ENCODE measurements at regions not wholly inside any gene's neighbourhood (a gene's known extent, or its start where the extent isn't known, plus 50 kb on each side); places are given as distances from the start of the nearest gene placed in this dataset.

- H4K20me1 ChIP-seq (replicated peaks; ENCODE audit: insufficient read depth) = no peaks in the 10 kb centered on the region
- H3K27me3 ChIP-seq (ENCODE audit: insufficient read depth) = no peaks in the 10 kb centered on the region
- peaks cover 3% of the 10 kb centered on the region for H3K36me3 Mint-ChIP-seq (ENCODE audit: low read depth)
- H3K27ac Mint-ChIP-seq = no peak overlapping the region
- H3K9me2 ChIP-seq (ENCODE audit: insufficient read depth) = no peaks in the 10 kb centered on the region; the same call in 1 of the 2 replicates
- peak overlapping the region; percentile 8; the same call in 1 of the 2 replicates for H2AFZ ChIP-seq
- H3K27me3 Mint-ChIP-seq (ENCODE audit: insufficient read depth, low read depth, poor library complexity) = no peaks in the 10 kb centered on the region
- no peaks in the 10 kb centered on the region for H3K79me2 ChIP-seq (replicated peaks; ENCODE audit: insufficient read depth)
- H3K36me3 ChIP-seq (ENCODE audit: insufficient read depth) = 0 out of 2 replicates have a peak, but pooled peaks cover 3% of the 10 kb centered on the region
- H3K4me3 Mint-ChIP-seq = no peak overlapping the region
- no peak overlapping the region for H3K4me3 ChIP-seq
- H3F3A ChIP-seq (replicated peaks; ENCODE audit: low read depth) = no peaks in the 10 kb centered on the region
- no peaks in the 10 kb centered on the region for H3K4me1 ChIP-seq (ENCODE audit: insufficient read depth)
- H3K4me2 ChIP-seq = no peak overlapping the region
- ATAC-seq = no peak
- no peak for DNase-seq (ENCODE audit: low spot score)
- H3K27ac ChIP-seq (ENCODE audit: low read depth) = no peak overlapping the region
- TF ChIP-seq CREB1 (CRISPR knock-in tag; IDR thresholded peaks at IDR 0.05; ENCODE audit: low read depth) = no peak
- no peak for TF ChIP-seq STAT1 (IDR thresholded peaks at IDR 0.05; ENCODE audit: unreplicated experiment)
- TF ChIP-seq ZNF114 (CRISPR knock-in tag; IDR thresholded peaks at IDR 0.05) = no peak
- TF ChIP-seq, protein P1, sequence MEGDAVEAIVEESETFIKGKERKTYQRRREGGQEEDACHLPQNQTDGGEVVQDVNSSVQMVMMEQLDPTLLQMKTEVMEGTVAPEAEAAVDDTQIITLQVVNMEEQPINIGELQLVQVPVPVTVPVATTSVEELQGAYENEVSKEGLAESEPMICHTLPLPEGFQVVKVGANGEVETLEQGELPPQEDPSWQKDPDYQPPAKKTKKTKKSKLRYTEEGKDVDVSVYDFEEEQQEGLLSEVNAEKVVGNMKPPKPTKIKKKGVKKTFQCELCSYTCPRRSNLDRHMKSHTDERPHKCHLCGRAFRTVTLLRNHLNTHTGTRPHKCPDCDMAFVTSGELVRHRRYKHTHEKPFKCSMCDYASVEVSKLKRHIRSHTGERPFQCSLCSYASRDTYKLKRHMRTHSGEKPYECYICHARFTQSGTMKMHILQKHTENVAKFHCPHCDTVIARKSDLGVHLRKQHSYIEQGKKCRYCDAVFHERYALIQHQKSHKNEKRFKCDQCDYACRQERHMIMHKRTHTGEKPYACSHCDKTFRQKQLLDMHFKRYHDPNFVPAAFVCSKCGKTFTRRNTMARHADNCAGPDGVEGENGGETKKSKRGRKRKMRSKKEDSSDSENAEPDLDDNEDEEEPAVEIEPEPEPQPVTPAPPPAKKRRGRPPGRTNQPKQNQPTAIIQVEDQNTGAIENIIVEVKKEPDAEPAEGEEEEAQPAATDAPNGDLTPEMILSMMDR (conservative IDR thresholded peaks at IDR 0.05; ENCODE audit: low read depth in 2 of 2) = no peak
- TF ChIP-seq EZH2 (IDR thresholded peaks at IDR 0.05; ENCODE audit: low read depth, unreplicated experiment) = no peak
- TF ChIP-seq, protein P2, sequence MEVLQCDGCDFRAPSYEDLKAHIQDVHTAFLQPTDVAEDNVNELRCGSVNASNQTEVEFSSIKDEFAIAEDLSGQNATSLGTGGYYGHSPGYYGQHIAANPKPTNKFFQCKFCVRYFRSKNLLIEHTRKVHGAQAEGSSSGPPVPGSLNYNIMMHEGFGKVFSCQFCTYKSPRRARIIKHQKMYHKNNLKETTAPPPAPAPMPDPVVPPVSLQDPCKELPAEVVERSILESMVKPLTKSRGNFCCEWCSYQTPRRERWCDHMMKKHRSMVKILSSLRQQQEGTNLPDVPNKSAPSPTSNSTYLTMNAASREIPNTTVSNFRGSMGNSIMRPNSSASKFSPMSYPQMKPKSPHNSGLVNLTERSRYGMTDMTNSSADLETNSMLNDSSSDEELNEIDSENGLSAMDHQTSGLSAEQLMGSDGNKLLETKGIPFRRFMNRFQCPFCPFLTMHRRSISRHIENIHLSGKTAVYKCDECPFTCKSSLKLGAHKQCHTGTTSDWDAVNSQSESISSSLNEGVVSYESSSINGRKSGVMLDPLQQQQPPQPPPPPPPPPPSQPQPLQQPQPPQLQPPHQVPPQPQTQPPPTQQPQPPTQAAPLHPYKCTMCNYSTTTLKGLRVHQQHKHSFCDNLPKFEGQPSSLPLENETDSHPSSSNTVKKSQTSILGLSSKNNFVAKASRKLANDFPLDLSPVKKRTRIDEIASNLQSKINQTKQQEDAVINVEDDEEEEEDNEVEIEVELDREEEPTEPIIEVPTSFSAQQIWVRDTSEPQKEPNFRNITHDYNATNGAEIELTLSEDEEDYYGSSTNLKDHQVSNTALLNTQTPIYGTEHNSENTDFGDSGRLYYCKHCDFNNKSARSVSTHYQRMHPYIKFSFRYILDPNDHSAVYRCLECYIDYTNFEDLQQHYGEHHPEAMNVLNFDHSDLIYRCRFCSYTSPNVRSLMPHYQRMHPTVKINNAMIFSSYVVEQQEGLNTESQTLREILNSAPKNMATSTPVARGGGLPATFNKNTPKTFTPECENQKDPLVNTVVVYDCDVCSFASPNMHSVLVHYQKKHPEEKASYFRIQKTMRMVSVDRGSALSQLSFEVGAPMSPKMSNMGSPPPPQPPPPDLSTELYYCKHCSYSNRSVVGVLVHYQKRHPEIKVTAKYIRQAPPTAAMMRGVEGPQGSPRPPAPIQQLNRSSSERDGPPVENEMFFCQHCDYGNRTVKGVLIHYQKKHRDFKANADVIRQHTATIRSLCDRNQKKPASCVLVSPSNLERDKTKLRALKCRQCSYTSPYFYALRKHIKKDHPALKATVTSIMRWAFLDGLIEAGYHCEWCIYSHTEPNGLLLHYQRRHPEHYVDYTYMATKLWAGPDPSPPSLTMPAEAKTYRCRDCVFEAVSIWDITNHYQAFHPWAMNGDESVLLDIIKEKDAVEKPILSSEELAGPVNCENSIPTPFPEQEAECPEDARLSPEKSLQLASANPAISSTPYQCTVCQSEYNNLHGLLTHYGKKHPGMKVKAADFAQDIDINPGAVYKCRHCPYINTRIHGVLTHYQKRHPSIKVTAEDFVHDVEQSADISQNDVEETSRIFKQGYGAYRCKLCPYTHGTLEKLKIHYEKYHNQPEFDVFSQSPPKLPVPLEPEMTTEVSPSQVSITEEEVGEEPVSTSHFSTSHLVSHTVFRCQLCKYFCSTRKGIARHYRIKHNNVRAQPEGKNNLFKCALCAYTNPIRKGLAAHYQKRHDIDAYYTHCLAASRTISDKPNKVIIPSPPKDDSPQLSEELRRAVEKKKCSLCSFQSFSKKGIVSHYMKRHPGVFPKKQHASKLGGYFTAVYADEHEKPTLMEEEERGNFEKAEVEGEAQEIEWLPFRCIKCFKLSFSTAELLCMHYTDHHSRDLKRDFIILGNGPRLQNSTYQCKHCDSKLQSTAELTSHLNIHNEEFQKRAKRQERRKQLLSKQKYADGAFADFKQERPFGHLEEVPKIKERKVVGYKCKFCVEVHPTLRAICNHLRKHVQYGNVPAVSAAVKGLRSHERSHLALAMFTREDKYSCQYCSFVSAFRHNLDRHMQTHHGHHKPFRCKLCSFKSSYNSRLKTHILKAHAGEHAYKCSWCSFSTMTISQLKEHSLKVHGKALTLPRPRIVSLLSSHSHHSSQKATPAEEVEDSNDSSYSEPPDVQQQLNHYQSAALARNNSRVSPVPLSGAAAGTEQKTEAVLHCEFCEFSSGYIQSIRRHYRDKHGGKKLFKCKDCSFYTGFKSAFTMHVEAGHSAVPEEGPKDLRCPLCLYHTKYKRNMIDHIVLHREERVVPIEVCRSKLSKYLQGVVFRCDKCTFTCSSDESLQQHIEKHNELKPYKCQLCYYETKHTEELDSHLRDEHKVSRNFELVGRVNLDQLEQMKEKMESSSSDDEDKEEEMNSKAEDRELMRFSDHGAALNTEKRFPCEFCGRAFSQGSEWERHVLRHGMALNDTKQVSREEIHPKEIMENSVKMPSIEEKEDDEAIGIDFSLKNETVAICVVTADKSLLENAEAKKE (CRISPR knock-in tag; IDR thresholded peaks at IDR 0.05) = no peak
- TF ChIP-seq POLR2AphosphoS5 (IDR thresholded peaks at IDR 0.05; ENCODE audit: low read depth) = no peak
- no peak for TF ChIP-seq JUNB (IDR thresholded peaks at IDR 0.05; ENCODE audit: unreplicated experiment)
- TF ChIP-seq ETS1 (IDR thresholded peaks at IDR 0.05) = no peak
- TF ChIP-seq NANOG (IDR thresholded peaks at IDR 0.05; ENCODE audit: borderline replicate concordance) = no peak
- H3K9me3 Mint-ChIP-seq = peaks cover 6% of the 10 kb centered on the region
- H3K4me1 Mint-ChIP-seq = no peaks in the 10 kb centered on the region
Observed at GRCh38 chr5:117235786-117236185, 661.2 kb upstream of the SEMA6A start.

Measured in GM23338 (cell line).